GM12875 (cell line): ENCODE measurements at regions not wholly inside any gene's neighbourhood (a gene's known extent, or its start where the extent isn't known, plus 50 kb on each side); places are given as distances from the start of the nearest gene placed in this dataset.

Experiments used
- H3K4me3 ChIP-seq: one replicate; pipeline ENCODE4 v1.5.1; 2011; ENCODE audit warnings: low read depth, low read length, control low read depth
- TF ChIP-seq, protein P1 (sequence below): IDR thresholded peaks from 2 replicates; pipeline ENCODE4 v1.5.1; 2011; ENCODE audit warnings: low read depth, mild to moderate bottlenecking, control low read depth, inconsistent platforms, low read length, moderate library complexity, borderline replicate concordance; ENCODE audit not compliant: insufficient read depth

DNA sequence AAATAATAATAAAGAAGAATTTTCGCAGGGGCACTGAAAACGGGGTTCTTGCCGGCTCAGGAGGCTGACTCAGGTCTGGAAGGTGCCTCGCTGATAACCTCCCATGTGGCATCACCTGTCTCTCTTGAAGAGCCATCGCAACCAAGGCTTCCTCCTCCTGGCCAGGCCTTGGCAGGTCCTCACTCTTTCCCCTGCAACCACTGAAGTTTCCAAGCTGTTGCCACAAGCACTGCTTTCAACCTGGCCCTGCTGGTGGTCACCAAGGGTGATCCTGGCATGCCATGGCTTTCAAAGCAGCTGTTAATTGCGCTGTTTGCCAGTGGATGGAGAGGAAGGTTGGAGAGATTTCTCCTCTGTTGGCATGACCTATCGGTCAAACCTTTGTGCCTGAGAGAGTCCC lies 163.6 kb upstream of the COPS8 start:
- TF ChIP-seq, protein P1, sequence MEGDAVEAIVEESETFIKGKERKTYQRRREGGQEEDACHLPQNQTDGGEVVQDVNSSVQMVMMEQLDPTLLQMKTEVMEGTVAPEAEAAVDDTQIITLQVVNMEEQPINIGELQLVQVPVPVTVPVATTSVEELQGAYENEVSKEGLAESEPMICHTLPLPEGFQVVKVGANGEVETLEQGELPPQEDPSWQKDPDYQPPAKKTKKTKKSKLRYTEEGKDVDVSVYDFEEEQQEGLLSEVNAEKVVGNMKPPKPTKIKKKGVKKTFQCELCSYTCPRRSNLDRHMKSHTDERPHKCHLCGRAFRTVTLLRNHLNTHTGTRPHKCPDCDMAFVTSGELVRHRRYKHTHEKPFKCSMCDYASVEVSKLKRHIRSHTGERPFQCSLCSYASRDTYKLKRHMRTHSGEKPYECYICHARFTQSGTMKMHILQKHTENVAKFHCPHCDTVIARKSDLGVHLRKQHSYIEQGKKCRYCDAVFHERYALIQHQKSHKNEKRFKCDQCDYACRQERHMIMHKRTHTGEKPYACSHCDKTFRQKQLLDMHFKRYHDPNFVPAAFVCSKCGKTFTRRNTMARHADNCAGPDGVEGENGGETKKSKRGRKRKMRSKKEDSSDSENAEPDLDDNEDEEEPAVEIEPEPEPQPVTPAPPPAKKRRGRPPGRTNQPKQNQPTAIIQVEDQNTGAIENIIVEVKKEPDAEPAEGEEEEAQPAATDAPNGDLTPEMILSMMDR = no peak
- no peak overlapping the region for H3K4me3 ChIP-seq

DNA sequence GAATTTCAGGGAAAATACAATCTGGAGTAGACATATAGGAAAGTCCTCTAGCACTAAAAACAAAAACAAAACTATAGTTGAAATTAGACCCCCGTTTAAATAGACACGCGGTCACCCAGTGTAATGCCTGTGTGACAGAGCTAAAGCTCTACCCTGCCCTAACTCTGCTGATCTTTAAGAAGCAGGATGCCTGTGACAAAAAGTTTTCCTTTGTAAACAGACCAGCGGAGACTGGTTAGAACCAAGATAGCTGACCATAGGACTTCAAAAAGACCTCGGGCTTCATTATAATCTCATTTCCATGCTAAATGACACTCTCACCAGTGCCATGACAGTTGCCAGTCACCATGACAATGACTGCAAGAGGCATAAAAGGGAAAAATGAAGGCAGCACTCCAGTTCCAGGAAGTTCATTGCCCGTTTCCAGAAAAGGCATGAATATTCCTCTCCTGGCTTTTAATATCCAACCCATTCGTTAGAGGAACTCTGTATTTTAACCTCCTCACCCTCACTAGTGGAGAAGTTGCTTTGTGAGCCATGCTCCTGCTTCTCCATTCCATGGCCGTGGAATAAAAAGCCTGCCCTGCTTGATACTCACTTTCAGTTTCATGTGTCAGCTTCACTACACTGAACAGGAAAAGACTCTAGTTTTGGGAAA lies 157.2 kb upstream of the COPS8 start:
- no peak overlapping the region for H3K4me3 ChIP-seq
- TF ChIP-seq, protein P1 = no peak

DNA sequence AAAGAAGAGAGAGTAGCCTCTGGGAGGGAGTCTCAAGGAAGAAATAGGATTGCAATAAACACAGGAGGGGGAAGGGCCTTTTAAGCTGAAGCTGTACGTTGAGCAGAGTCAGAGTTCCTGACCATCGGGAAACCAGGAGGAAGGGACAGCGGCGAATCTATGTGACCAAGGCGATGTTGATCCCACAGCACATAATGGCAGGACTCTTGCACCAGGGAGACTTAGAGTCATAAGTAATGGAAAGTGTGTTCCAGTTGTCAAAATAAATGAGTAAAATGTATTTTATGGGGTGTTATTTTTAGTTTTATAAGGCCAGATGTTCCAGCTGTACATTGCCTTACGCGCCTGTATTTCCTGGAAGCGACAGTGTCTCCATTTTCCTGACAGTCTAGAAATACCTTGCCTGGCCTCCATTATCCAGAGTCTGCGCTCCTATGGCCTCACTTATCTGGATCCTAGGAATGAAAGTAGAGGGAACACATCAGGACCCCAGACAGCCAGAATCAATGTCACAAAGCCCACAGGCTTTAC lies 152.8 kb upstream of the COPS8 start:
- TF ChIP-seq, protein P1 = no peak

DNA sequence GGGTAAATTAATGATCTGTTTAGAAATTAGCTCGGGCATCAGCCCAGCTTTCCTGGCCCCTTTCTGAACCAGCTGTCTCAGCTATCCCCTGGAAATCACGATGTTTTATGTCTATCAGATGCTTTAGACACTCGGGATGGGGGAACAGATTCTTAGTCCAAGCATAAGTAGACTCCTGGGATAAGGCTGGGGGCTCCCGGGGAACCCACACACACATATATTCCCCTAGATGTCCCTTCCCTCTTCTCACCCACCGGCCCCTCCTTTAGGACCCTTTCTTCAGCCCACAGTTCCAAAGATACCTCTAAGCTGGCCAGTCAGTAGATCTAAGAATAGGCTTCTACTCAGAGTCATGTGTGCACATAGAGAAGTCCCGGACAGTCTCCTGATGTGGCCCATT lies 151.5 kb upstream of the COPS8 start:
- H3K4me3 ChIP-seq = no peak overlapping the region

More for the DNA sequence above, 152.8 kb upstream of the COPS8 start:
- no peak overlapping the region for H3K4me3 ChIP-seq

DNA sequence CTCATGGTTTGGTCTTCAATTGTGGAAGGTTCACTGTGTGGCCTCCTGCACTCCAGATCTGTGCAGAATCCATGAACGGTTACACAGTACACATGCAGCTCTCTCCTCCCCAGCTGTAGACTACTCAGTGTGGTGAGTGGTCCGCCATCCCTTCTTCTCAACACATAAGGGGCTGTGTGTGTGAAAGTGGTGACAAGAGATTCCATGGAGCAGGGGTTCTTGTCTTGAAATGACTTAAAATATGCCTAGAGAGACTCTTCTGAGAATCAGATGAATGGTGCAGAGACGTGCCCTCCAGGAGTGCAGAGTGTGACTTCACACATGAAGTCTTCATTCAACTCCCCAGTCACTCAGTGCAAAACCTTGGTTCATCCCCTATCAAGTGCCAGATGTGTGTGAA lies 151.0 kb upstream of the COPS8 start:
- H3K4me3 ChIP-seq = no peak overlapping the region
- TF ChIP-seq, protein P1 = no peak

More for the DNA sequence above, 151.5 kb upstream of the COPS8 start:
- TF ChIP-seq, protein P1 = no peak

DNA sequence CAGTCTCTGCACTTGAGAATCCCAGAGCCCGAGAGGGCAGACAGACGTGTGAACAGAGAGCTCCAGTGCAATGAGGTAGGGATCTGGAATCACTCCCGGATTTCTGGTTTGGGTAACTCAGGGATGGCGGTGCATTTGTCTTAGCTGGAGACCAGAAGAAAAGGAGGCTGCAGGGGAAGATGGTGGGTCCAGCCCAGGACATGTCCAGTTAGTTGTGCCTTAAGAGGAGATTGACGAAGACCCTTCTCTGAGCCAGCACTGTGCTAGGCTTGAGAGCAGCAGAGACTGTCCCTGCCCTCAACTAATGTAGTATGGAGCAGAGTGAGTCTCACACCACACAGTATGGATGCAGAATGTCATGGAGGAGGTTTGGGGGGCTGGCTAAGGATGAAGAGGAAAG lies 150.6 kb upstream of the COPS8 start:
- TF ChIP-seq, protein P1 = no peak
- no peak overlapping the region for H3K4me3 ChIP-seq
